PC-3 (cell line): ENCODE measurements at regions not wholly inside any gene's neighbourhood (a gene's known extent, or its start where the extent isn't known, plus 50 kb on each side); places are given as distances from the start of the nearest gene placed in this dataset.
"Not testable (repeated sequence)": the region's sequence is repeated elsewhere in the genome, so short reads cannot be mapped to it uniquely, and the experiment has no call there.

ENCODE experiments used
- ATAC-seq: fragments of 200-7000 bp; cut with Tn5 transposase; 2 replicates; pipeline ENCODE4 v1.9.1; 2020; ENCODE audit warnings: mild to moderate bottlenecking, moderate library complexity
- BruUV-seq: library from RNA; stranded (reverse); fragments of 400-500 nt; replicated peaks from 2 replicates; lab custom pipeline; 2021; lab: Mats Ljungman, UMichigan
- CTCF ChIA-PET: fragments of 300-600 bp; sonication (Branson Sonifier 250); formaldehyde crosslinking; loops from one replicate; lab custom pipeline; 2022; ENCODE audit warnings: antibody characterized with exemption; lab: Charles Lee
- POLR2A ChIA-PET: fragments of 300-600 bp; sonication (Branson Sonifier 250); formaldehyde crosslinking; loops from one replicate; lab custom pipeline; 2022; ENCODE audit warnings: antibody characterized with exemption; ENCODE audit not compliant: unreplicated experiment; lab: Charles Lee
- DNase-seq: peaks from one replicate; pipeline ENCODE4 v3.0.0-alpha.2; 2015
- H2AFZ ChIP-seq: fragments of 300-600 bp; sonication (generic); 2 replicates; pipeline ENCODE4 v1.6.0; 2016; ENCODE audit warnings: antibody characterized with exemption, low read length
- H3F3A ChIP-seq: fragments of 300-600 bp; sonication (generic); one replicate; pipeline ENCODE4 v1.6.0; 2017; ENCODE audit warnings: antibody characterized with exemption, low read length, control low read depth, mild to moderate bottlenecking; ENCODE audit not compliant: unreplicated experiment
- H3K27ac ChIP-seq: fragments of 300-600 bp; sonication (generic); 2 replicates; pipeline ENCODE4 v1.5.1; 2016; ENCODE audit warnings: mild to moderate bottlenecking, low read length
- H3K27me3 ChIP-seq: fragments of 300-600 bp; sonication (generic); 2 replicates; pipeline ENCODE4 v1.6.1; 2016; ENCODE audit warnings: low read length, mixed read lengths
- H3K36me3 ChIP-seq: fragments of 300-600 bp; sonication (generic); 2 replicates; pipeline ENCODE4 v1.6.1; 2016; ENCODE audit warnings: low read depth, mixed run types, low read length, mixed read lengths
- H3K4me1 ChIP-seq: fragments of 300-600 bp; sonication (generic); 2 replicates; pipeline ENCODE4 v1.5.1; 2016; ENCODE audit warnings: low read length; ENCODE audit not compliant: insufficient read depth
- H3K4me2 ChIP-seq: fragments of 300-600 bp; sonication (generic); 2 replicates; pipeline ENCODE4 v1.6.0; 2016; ENCODE audit warnings: low read length
- H3K4me3 ChIP-seq: fragments of 300-600 bp; sonication (generic); 2 replicates; pipeline ENCODE4 v1.5.1; 2016; ENCODE audit warnings: mild to moderate bottlenecking, low read length, mixed read lengths
- H3K79me2 ChIP-seq: fragments of 300-600 bp; sonication (generic); 2 replicates; pipeline ENCODE4 v1.6.1; 2017; ENCODE audit warnings: low read length, mixed read lengths
- H3K9ac ChIP-seq: fragments of 300-600 bp; sonication (generic); 2 replicates; pipeline ENCODE4 v1.6.0; 2016; ENCODE audit warnings: mild to moderate bottlenecking, low read length
- H3K9me2 ChIP-seq: fragments of 300-600 bp; sonication (generic); replicated peaks from 2 replicates; pipeline ENCODE4 v1.6.1; 2016; ENCODE audit warnings: mixed run types, low read length, mixed read lengths
- H3K9me3 ChIP-seq: fragments of 300-600 bp; sonication (generic); 2 replicates; pipeline ENCODE4 v1.6.1; 2016; ENCODE audit warnings: low read length, mixed read lengths
- H4K20me1 ChIP-seq: fragments of 300-600 bp; sonication (generic); 2 replicates; pipeline ENCODE4 v1.6.1; 2016; ENCODE audit warnings: low read length, mixed read lengths
- CTCF ChIP-seq: fragments of 300-600 bp; sonication (generic); conservative IDR thresholded peaks from 2 replicates; pipeline ENCODE4 v1.5.1; 2017; ENCODE audit warnings: antibody characterized with exemption, low read depth, mild to moderate bottlenecking, low read length
- EZH2 ChIP-seq: fragments of 300-600 bp; sonication (generic); IDR thresholded peaks from one replicate; pipeline ENCODE4 v1.6.1; 2017; ENCODE audit warnings: antibody characterized with exemption, mild to moderate bottlenecking, low read length; ENCODE audit not compliant: unreplicated experiment
- EZH2phosphoT487 ChIP-seq: fragments of 300-600 bp; sonication (generic); IDR thresholded peaks from 2 replicates; pipeline ENCODE4 v1.6.1; 2018; ENCODE audit warnings: mild to moderate bottlenecking, antibody characterized with exemption, low read length, borderline replicate concordance
- intact Hi-C: fragments of 100-400 bp; cut with micrococcal nuclease; formaldehyde crosslinking; loops from 2 replicates; pipeline ENCODE4 v1.9.0; 2023

DNA sequence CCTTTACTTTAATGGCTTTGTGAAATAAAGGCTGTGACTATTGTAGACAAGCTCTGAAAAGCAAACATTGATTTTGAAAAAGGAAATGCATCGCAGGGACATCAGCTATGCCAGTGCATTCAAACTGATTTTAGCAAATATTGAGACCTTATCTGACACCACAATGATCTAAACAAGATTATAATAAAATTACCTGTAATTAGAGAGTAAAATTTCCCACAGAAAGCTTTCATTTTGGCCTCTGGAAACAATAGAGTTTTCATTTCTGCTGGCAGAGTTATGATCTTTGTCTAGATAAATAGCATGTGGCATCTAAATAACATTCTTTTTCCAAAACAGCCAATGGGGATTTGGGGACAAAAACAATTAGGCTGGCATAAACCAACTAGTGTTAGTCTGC is 650.4 kb upstream of the PRMT6 start:
- DNase-seq (no peak), ATAC-seq (no peak)
- Histone ChIP-seq H3K9me3 (no peaks in the 10 kb centered on the region), H3K9me2 (no peaks in the 10 kb centered on the region), H2AFZ (no peak overlapping the region), H3K79me2 (no peaks in the 10 kb centered on the region), H3K4me1 (no peaks in the 10 kb centered on the region), H3K27me3 (no peaks in the 10 kb centered on the region), H3K36me3 (no peaks in the 10 kb centered on the region), H3K4me2 (no peak overlapping the region), H3F3A (no peaks in the 10 kb centered on the region), H3K27ac (no peak overlapping the region), H4K20me1 (no peaks in the 10 kb centered on the region), H3K9ac (no peak overlapping the region), H3K4me3 (no peak overlapping the region)
- CTCF ChIA-PET: no interaction called here
- BruUV-seq: no TSS peak
- TF ChIP-seq EZH2phosphoT487: no peak
- no peak for TF ChIP-seq EZH2
- no peak for TF ChIP-seq CTCF
- POLR2A ChIA-PET: no interaction called here
- intact Hi-C loops: no loop called here

DNA sequence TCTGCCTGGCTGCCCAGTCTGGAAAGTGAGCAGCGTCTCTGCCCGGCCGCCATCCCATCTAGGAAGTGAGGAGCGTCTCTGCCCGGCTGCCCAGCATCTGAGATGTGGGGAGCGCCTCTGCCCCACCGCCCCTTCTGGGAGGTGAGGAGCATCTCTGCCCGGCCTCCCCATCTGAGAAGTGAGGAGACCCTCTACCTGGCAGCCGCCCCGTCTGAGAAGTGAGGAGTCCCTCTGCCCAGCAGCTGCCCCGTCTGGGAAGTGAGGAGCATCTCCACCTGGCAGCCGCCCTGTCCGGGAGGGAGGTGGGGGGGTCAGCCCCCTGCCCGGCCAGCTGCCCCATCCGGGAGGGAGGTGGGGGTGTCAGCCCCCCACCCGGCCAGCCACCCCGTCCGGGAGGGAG is 644.2 kb upstream of the PRMT6 start:
- H3K9me2 ChIP-seq, H3K36me3 ChIP-seq, H4K20me1 ChIP-seq, BruUV-seq, DNase-seq, intact Hi-C loops, ATAC-seq, H2AFZ ChIP-seq, H3K4me1 ChIP-seq, H3K27me3 ChIP-seq, CTCF ChIA-PET, H3K4me2 ChIP-seq, H3K79me2 ChIP-seq, H3K9me3 ChIP-seq, H3F3A ChIP-seq, H3K9ac ChIP-seq, H3K27ac ChIP-seq, H3K4me3 ChIP-seq, POLR2A ChIA-PET: not testable (repeated sequence)

DNA sequence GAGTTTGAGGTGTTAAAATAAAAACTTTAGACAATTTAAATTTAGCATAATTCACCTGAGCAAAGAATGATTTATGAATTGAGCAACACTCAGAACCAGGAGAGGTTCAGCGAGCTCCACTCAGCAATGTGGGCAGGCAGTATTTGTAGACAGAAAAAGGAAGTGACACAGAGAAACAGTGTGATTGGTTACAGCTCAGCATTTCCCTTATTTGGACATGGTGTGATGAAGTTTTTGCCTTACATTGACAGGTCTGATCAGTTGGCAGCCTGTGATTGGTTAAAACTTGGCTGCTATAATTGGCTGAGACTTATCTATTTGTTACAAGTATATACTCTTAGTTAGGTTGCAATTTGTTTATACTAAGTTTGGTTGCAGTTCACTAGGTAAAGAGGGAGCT is 621.2 kb upstream of the PRMT6 start:
- Histone ChIP-seq H3K36me3 (no peaks in the 10 kb centered on the region), H3K4me1 (peaks cover 6% of the 10 kb centered on the region; the same call in 1 of the 2 replicates), H3K9me2 (no peaks in the 10 kb centered on the region), H3K9me3 (no peaks in the 10 kb centered on the region), H3K79me2 (no peaks in the 10 kb centered on the region), H3K4me3 (no peak overlapping the region), H3K27ac (no peak overlapping the region), H3K27me3 (no peaks in the 10 kb centered on the region), H3K9ac (no peak overlapping the region), H3K4me2 (no peak overlapping the region), H4K20me1 (no peaks in the 10 kb centered on the region), H3F3A (no peaks in the 10 kb centered on the region), H2AFZ (no peak overlapping the region)
- ATAC-seq (no peak), DNase-seq (peak; percentile 12)
- intact Hi-C loops: no loop called here
- POLR2A ChIA-PET: no interaction called here
- no peak for TF ChIP-seq EZH2
- TF ChIP-seq EZH2phosphoT487: no peak
- no peak for TF ChIP-seq CTCF
- no TSS peak for BruUV-seq
- CTCF ChIA-PET: no interaction called here
